ENCODE measurements at regions not wholly inside any gene's neighbourhood (a gene's known extent, or its start where the extent isn't known, plus 50 kb on each side); places are given as distances from the start of the nearest gene placed in this dataset.

DNA sequence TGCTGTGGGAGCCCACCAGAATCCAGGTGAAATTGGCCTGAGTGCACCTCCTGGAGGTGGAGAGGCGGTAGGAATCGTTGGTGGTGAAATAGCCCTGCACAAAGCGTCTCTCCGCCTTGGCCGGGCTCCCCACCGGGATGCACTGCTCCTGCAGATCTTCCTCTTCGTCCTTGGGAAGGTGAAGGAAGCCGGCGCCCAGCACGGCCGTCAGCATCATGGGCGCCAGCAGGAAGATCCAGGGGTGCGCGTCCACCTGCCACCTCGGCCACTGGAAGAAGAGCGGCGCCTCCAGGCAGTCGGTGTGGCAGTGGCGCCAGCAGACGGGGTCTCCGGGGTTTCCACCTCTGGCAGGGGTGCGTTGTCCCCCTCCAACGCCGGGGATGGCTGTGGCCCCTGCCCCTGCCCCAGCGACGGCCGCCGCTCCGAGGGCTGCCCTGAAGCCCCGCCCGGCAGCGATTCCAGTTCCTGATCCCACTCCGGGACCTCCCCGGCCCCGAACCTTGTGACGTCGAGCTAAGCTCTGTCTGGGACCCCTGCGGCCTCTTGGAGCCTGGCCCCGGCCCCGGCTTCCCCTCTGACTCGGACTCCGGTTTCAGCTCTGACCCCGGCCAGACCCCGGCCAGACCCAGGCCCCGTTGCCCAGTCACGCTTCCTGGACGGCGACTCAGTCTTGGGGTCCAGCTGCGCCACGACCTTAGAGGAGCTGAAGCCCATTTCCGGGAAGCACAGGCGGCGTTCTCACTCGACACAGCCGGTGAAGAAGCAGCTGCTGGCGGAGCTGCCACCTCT lies 91.9 kb downstream of the CD164 start:
- TF ChIP-seq, protein P1, sequence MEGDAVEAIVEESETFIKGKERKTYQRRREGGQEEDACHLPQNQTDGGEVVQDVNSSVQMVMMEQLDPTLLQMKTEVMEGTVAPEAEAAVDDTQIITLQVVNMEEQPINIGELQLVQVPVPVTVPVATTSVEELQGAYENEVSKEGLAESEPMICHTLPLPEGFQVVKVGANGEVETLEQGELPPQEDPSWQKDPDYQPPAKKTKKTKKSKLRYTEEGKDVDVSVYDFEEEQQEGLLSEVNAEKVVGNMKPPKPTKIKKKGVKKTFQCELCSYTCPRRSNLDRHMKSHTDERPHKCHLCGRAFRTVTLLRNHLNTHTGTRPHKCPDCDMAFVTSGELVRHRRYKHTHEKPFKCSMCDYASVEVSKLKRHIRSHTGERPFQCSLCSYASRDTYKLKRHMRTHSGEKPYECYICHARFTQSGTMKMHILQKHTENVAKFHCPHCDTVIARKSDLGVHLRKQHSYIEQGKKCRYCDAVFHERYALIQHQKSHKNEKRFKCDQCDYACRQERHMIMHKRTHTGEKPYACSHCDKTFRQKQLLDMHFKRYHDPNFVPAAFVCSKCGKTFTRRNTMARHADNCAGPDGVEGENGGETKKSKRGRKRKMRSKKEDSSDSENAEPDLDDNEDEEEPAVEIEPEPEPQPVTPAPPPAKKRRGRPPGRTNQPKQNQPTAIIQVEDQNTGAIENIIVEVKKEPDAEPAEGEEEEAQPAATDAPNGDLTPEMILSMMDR (IDR thresholded peaks at IDR 0.05; ENCODE audit: insufficient read depth, low read depth, low read length, missing control alignments) = no peak

GRCh38 chr6:109285366-109285765 lies 96.9 kb downstream of the CD164 start:
- TF ChIP-seq, protein P1 (IDR thresholded peaks at IDR 0.05; ENCODE audit: insufficient read depth, low read depth, low read length, missing control alignments) = no peak
- H3K4me3 ChIP-seq (ENCODE audit: low read depth, low read length) = no peak overlapping the region
- no peak for DNase-seq (ENCODE audit: low read depth)

More for the DNA sequence above, 91.9 kb downstream of the CD164 start:
- no peak overlapping the region for H3K4me3 ChIP-seq (ENCODE audit: low read depth, low read length)
- DNase-seq (ENCODE audit: low read depth) = no peak

DNA sequence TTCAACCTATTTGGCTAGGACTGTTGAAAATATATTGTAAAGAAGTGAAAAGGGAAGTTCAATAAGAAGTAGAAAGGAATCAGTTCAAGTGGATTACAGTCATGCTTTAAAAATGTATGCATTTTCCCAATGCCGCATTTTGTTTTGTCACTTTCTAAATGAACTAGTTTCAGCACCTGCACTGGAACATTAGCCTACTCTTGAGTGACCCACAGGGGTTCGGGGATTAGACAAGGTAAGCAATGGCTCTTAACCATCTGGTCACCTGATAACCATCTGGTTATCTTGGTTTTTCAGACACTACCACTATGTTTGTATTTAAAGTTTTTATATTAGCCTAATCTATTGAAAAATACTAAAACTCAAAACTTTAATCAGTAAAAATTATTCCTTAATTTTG lies 97.6 kb downstream of the CD164 start:
- H3K4me3 ChIP-seq (ENCODE audit: low read depth, low read length) = no peak overlapping the region
- DNase-seq (ENCODE audit: low read depth) = no peak
- TF ChIP-seq, protein P1 (IDR thresholded peaks at IDR 0.05; ENCODE audit: insufficient read depth, low read depth, low read length, missing control alignments) = no peak

DNA sequence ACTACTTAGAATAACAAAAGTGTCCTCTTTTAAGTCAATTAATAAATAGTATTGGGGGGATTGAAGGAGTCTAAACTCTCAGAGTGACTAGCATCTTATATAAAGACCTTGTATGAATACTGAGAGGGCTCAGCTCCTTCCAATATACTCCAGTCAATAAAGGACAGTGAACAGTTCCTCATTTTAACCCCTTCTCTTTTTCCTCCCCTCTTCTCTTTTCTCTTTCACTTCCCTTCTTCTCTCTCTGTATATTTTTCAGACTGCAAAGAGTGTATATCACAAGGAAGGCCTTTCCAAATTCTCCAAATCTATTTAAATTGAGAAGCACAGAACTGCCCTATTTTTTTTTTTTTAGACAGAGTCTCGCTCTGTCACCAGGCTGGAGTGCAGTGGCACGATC lies 99.5 kb downstream of the CD164 start:
- TF ChIP-seq, protein P1 (IDR thresholded peaks at IDR 0.05; ENCODE audit: insufficient read depth, low read depth, low read length, missing control alignments) = no peak
- DNase-seq (ENCODE audit: low read depth) = no peak
- H3K4me3 ChIP-seq (ENCODE audit: low read depth, low read length) = no peak overlapping the region

- TF ChIP-seq, protein P1 (IDR thresholded peaks at IDR 0.05; ENCODE audit: insufficient read depth, low read depth, low read length, missing control alignments) = no peak
- H3K4me3 ChIP-seq (ENCODE audit: low read depth, low read length) = no peak overlapping the region
- DNase-seq (ENCODE audit: low read depth) = no peak
Observed at GRCh38 chr6:109279628-109280027, 102.6 kb downstream of the CD164 start.

DNA sequence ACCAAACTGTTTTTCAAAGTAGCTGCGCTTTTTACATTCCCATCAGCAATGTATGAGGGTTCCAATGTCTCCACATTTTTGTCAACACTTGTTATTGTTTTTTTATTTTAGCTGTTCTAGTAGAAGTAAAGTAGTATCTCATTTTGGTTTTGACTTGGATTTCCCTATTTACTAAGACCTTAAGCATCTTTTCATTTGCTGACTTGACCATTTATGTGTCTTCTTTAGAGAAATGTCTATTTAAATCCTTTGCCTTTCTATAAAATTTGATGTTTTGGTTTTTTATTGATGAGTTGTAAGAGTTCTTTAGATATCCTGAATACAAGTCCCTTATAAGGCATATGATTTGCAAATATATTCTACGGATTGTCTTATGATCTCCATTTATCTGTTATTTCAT lies 110.6 kb downstream of the CD164 start:
- TF ChIP-seq, protein P1 (IDR thresholded peaks at IDR 0.05; ENCODE audit: insufficient read depth, low read depth, low read length, missing control alignments) = no peak
- DNase-seq (ENCODE audit: low read depth) = no peak
- H3K4me3 ChIP-seq (ENCODE audit: low read depth, low read length) = no peak overlapping the region

All from GM12865 (cell line).